ENCODE measurements at regions not wholly inside any gene's neighbourhood (a gene's known extent, or its start where the extent isn't known, plus 50 kb on each side); places are given as distances from the start of the nearest gene placed in this dataset.
"Not testable (repeated sequence)": the region's sequence is repeated elsewhere in the genome, so short reads cannot be mapped to it uniquely, and the experiment has no call there.

- no peak for DNase-seq (ENCODE audit: low read depth)
These were observed 363.5 kb downstream of the TMEM121 start for GRCh38 chr14:105889666-105890473.

DNA sequence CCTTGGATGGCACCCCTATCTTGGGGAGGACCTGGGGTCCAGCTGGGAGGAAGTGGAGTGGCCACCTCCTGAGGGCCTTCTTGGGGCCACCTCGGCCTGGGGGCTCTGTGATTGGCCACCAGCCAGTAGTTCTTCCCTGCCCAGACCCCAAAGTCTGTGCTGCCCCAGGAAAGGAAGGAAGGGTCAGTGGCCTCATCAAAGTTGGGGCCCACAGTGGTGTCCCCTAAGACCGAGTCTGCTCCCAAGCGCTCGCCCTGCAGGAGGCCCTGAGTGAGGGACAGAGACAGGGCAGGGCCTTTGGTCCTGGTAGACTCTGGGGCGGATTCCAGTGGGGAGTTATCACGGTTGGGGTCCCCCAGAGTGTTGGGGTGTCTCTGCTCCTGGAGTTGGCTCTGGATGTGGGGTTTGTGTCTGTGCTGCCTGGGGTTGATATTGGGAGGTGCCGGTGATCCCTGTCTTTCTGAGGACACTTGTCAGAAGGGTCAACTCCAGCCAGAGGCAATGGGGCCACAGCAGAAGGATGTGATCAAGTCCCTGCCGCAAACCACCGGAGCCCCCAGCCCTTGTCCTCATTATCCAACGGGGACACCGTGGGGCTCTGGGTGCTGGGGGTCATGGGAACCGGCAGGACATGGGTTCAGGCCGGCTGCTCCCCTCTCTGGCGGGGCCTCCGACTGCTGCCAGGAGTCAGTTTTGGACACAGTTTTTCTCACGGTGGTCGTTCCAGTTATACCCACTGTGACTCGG is 364.3 kb downstream of the TMEM121 start:
- DNase-seq (ENCODE audit: low read depth) = no peak

- no peak for DNase-seq (ENCODE audit: low read depth)
These were observed 364.8 kb downstream of the TMEM121 start for GRCh38 chr14:105891221-105891602.

DNA sequence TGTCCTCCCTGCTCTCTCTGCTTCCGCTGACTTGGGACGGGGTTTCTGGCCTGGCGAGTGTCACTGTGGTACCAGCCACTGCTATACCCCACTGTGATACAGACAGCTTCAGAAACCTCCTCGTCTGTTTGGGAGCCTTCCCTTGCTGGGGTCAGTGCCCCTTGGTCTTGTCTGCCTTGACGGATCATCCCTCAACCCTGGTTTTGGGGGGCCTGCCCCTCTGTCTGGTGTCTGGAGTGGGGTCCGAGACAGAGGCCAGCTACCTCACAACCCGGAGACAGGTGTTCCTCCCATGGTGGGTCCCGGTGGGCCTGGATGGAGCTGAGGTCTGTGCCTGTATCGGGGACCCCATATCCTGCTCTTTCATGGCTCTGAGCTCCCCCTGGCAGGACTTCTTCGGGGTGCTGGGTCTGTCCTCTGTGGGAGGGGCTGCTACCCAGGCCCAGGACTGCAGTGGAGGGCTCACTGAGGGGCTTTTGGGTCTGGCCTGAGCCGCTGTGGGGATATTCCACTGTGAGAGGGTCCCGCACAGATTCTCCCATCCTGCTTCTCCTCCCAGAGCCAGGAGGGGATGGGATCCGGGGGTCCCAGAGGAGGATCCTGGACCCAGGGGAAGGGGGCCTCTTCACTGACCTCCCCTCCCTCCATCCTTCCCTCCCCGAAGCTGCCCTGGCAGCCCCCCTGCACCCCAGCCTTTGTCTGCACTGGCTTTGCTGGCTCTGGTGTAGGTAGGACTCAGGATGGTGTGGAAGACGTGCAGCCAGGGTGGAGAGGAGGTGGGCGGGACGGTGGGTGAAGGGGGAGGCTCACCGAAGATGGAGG is 365.5 kb downstream of the TMEM121 start:
- no peak for DNase-seq (ENCODE audit: low read depth)

DNA sequence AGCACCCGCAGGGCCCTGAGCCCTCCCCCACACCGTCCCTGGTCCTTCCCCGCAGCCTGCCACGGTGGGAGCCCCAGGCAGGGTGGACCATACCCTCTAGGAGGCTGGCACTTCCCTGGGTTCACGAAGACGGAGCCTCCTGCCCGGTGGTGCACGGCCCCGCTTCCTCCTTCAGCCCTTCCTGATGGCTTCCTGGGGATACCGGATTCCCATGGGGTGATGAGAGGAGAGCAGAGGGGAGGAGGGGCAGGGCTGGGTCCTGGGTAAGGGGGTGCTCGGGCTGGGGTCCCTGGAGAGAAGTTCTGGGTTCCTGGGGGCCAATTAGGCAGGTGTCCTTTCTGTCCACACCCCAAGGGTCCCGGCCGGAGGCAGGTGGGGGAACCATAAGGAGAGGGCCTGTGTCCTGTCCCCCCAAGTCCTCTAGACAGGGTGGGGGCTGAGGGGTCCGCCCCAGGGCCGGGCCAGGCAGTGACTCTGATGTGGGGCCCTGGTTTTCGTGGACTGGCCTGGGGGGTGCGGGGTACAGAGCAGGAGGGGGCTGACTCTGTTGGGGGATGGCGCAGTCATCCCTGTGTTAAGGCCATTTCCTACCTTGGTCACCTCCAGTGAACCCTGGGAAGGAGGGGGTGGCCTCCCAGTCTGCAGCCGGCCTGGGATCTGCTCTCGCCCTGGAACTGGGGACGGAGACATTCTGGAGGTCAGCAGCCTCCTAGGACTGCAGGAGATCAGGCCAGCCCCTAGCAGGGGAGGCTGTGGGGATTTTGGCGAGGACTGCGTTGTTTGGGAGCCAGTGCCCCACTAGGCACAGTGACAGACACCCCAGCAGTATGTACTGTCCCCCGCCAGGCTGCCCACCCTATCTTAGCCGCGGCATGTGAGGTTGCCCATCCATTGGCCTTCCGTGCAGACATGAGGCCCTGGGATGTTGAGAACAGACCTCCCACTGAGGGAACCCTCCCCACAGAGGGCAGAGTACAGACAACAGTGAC is 366.4 kb downstream of the TMEM121 start:
- DNase-seq (ENCODE audit: low read depth) = not testable (repeated sequence)

- not testable (repeated sequence) for DNase-seq (ENCODE audit: low read depth)
These were observed 367.3 kb downstream of the TMEM121 start for GRCh38 chr14:105893686-105894085.

GRCh38 chr14:105894125-105894977 is 368.0 kb downstream of the TMEM121 start:
- no peak for DNase-seq (ENCODE audit: low read depth)

DNA sequence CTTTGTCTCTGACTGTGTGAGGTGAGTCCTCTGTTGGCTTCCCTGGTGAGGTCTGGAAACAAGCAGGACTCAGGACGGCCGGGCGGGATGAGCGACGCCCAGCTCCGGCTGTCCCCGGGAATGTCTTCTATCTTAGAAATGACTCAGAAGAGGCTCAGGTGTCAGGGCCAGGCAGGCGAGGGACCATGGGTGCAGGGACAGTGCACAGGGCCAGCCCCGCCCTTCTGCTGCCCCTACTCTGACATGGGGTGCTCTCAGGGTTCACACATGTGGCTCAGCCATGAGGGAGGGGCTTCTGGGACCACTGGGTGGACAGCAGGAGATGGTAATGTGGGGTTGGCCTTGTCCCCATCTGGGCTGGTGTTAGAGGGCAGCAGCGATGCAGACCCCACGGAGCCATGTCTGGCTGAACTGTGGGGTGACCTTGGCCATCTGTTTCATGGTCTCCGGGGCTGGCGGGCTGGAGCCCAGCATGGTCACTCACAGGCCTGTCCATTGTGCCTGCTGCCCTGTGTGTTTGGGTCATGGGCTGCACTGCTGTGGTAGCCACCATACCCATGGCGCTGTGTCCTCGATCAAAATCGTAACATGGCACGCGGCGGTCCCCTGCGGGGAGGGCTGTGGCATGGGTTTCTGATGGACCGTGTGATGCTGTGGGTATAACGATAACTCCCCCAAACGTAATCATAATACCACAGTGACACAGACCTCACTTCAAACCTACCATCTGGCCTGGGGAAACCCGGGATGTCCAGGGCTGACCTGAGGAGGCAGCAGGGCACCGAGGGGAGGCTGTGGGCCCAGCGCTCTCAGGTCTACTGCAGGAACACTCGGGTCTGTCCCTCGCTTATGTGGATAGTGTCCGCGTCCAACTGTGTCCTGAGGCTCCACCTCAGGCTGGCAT is 368.8 kb downstream of the TMEM121 start:
- DNase-seq (ENCODE audit: low read depth) = no peak

GRCh38 chr14:105896206-105896605 is 369.8 kb downstream of the TMEM121 start:
- DNase-seq (ENCODE audit: low read depth) = not testable (repeated sequence)

- not testable (repeated sequence) for DNase-seq (ENCODE audit: low read depth)
These were observed 370.8 kb downstream of the TMEM121 start for GRCh38 chr14:105896961-105897724.

DNA sequence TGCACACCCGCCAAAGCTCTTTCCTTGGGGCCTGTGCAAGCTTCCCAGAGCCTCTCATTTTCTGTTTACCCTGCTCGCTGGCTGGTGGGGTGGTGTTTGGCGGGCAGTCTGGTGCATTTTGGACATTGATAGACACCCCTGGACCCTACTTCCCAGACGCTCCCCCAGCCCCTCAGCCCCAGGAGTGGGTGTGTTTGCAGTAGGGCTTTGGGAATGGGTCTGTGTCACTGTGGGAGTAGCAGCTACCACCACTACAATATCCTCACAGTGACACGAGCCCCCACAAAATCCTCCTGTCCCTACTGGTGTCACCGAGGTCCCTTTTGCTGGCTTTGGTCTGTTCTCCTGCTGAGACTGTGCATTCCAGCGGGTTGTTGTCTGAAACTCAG is 371.3 kb downstream of the TMEM121 start:
- DNase-seq (ENCODE audit: low read depth) = no peak

DNA sequence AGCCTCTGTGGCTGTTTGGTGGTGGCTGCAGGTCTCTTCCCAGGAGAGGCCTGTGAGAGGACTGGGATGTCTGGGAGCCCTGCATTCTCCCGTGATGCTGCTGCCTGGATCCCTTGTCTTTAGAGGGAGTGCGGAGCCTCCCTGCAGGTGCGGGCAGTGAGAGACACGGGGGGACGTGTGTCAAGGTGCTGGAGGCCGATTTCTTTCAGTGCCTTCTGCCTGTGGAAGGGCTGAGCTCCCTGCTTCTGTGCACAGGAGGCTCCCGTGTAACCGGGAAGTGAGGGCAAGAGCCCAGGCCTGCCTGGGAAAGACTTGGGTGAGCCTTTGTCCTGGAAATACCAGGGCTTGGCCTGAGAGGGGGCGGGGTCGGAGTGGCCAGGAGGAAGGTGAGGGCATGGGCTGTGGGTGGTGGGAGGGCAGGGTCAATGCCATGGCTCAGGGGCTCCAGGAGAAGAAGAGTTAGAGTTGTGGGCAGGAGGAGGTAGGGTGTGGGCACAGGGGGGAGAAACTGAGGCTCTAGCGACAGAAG is 372.2 kb downstream of the TMEM121 start:
- no peak for DNase-seq (ENCODE audit: low read depth)

GRCh38 chr14:105899071-105899641 is 372.8 kb downstream of the TMEM121 start:
- no peak for DNase-seq (ENCODE audit: low read depth)

GRCh38 chr14:105899657-105900397 is 373.4 kb downstream of the TMEM121 start:
- no peak for DNase-seq (ENCODE audit: low read depth)

DNA sequence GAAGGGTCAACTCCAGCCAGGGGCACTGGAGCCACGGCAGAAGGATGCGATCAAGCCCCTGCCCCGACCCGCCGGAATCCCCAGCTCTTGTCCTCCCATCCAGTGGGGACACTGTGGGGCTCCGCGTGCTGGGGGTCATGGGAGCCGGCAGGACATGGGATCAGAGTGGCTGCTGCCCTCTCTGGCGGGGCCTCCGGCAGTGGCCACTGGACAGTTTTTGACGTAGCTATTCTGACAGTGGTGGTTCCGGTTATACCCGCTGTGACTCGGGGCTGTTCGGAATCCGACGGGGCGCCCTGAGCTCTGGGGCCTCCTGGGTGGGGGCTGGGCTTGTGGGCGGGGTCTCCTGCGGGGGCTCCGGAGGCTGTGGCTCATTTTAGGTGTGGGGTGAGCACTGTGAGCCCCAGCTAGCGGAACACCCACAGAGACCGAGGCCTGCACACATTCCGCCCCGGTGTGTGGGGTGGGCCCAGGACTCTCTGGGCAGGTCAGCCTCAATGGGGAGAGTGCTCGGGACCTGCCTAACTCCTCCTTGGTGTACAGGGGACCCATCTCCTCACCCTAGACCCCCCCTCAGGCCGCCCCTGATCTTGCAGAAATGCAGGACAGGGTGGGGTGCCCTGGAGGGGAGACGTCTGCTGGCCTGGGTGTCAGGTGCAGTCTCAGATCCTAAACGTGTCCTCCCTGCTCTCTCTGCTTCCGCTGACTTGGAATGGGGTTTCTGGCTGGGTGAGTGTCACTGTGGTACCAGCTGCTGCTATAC is 374.2 kb downstream of the TMEM121 start:
- no peak for DNase-seq (ENCODE audit: low read depth)

DNA sequence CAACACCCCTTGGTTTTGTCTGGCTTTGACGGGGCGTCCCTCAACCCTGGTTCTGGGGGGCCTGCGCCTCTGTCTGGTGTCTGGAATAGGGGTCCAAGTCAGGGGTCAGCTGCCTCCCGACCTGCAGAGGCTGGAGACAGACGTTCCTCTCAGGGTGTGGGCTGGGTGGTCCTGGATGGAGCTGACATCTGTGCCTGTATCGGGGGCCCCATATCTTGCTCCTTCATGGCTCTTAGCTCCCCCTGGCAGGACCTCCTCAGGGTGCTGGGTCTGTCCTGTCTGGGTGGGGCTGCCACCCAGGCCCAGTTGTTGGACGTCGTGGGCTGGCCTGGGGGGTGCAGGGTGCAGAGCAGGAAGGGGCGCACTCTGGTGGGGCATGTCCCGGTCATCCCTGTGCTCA is 374.8 kb downstream of the TMEM121 start:
- no peak for DNase-seq (ENCODE audit: low read depth)

Measured in stimulated activated CD8-positive, alpha-beta memory T cell treated with anti-CD3 and anti-CD28 coated beads, Interleukin-15, amount 100 ng/mL, for 24 hours (primary cell).